GM04503 (cell line): ENCODE measurements at regions not wholly inside any gene's neighbourhood (a gene's known extent, or its start where the extent isn't known, plus 50 kb on each side); places are given as distances from the start of the nearest gene placed in this dataset.
"Not testable (repeated sequence)": the region's sequence is repeated elsewhere in the genome, so short reads cannot be mapped to it uniquely, and the experiment has no call there.

Experiments used
- DNase-seq: peaks from one replicate; pipeline ENCODE4 v3.0.0-alpha.2; 2012; ENCODE audit warnings: low read depth

GRCh38 chr11:79547256-79547655 lies 106.4 kb upstream of the TENM4 start:
- no peak for DNase-seq

- DNase-seq: no peak
These were observed 105.5 kb upstream of the TENM4 start for GRCh38 chr11:79546351-79546750.

GRCh38 chr11:79544361-79544760 lies 103.5 kb upstream of the TENM4 start:
- DNase-seq: no peak

GRCh38 chr11:79543101-79543500 lies 102.3 kb upstream of the TENM4 start:
- no peak for DNase-seq

- DNase-seq: no peak
These were observed 100.6 kb upstream of the TENM4 start for GRCh38 chr11:79541466-79541865.

GRCh38 chr11:79538775-79539174 lies 97.9 kb upstream of the TENM4 start:
- no peak for DNase-seq

- no peak for DNase-seq
These were observed 95.5 kb upstream of the TENM4 start for GRCh38 chr11:79536155-79536917.

GRCh38 chr11:79535606-79536005 lies 94.8 kb upstream of the TENM4 start:
- DNase-seq: no peak

- DNase-seq: no peak
These were observed 84.4 kb upstream of the TENM4 start for GRCh38 chr11:79525257-79525656.

- DNase-seq: no peak
These were observed 81.8 kb upstream of the TENM4 start for GRCh38 chr11:79522626-79523025.

GRCh38 chr11:79520086-79520485 lies 79.3 kb upstream of the TENM4 start:
- no peak for DNase-seq

GRCh38 chr11:79515781-79516180 lies 75.0 kb upstream of the TENM4 start:
- DNase-seq: no peak

- no peak for DNase-seq
These were observed 73.9 kb upstream of the TENM4 start for GRCh38 chr11:79514695-79515094.

- no peak for DNase-seq
These were observed 73.5 kb upstream of the TENM4 start for GRCh38 chr11:79514290-79514689.

- no peak for DNase-seq
These were observed 72.1 kb upstream of the TENM4 start for GRCh38 chr11:79512706-79513469.

- no peak for DNase-seq
These were observed 70.1 kb upstream of the TENM4 start for GRCh38 chr11:79510960-79511359.

- no peak for DNase-seq
These were observed 67.6 kb upstream of the TENM4 start for GRCh38 chr11:79508461-79508860.

GRCh38 chr11:79507706-79508105 lies 66.9 kb upstream of the TENM4 start:
- no peak for DNase-seq

- no peak for DNase-seq
These were observed 66.0 kb upstream of the TENM4 start for GRCh38 chr11:79506734-79507344.

- DNase-seq: no peak
These were observed 65.3 kb upstream of the TENM4 start for GRCh38 chr11:79506124-79506523.

GRCh38 chr11:79503028-79503427 lies 62.2 kb upstream of the TENM4 start:
- peak; percentile 6 for DNase-seq

- no peak for DNase-seq
These were observed 60.9 kb upstream of the TENM4 start for GRCh38 chr11:79501707-79502106.

GRCh38 chr11:79499929-79500328 lies 59.1 kb upstream of the TENM4 start:
- DNase-seq: not testable (repeated sequence)
